ENCODE measurements at regions not wholly inside any gene's neighbourhood (a gene's known extent, or its start where the extent isn't known, plus 50 kb on each side); places are given as distances from the start of the nearest gene placed in this dataset.

DNA sequence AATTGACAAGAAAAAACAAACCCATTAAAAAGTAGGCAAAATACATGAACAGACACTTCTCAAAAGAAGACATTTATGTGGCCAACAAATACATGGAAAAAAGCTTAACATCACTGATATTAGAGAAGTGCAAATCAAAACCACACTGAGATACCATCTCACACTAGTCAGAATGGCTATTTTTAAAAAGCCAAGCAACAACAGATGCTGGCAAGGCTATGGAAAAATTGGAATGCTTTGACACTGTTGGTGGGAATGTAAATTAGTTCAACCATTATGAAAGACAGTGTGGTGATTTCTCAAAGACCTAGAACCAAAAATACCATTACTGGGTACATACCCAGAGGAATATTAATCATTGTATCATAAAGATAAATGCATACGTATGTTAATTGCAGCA lies 641.1 kb upstream of the B3GALT2 start:
- TF ChIP-seq POLR2AphosphoS5 (IDR thresholded peaks at IDR 0.05; ENCODE audit: low read depth, low read length), result no peak
- no peak for TF ChIP-seq POLR2A (IDR thresholded peaks at IDR 0.05; ENCODE audit: low read depth, low read length)
- no peak for TF ChIP-seq POU2F2 (IDR thresholded peaks at IDR 0.05; ENCODE audit: low read depth, low read length)
- TF ChIP-seq TAF1 (IDR thresholded peaks at IDR 0.05; ENCODE audit: low read depth, low read length), result no peak
- no peak for TF ChIP-seq PAX5 (IDR thresholded peaks at IDR 0.05; ENCODE audit: insufficient read depth, low read length, severe bottlenecking)
